ENCODE measurements at regions not wholly inside any gene's neighbourhood (a gene's known extent, or its start where the extent isn't known, plus 50 kb on each side); places are given as distances from the start of the nearest gene placed in this dataset.

GRCh38 chr3:194866236-194866635 lies 180.6 kb downstream of the FAM43A start:
- no peak for TF ChIP-seq POLR2A (IDR thresholded peaks at IDR 0.05; ENCODE audit: low read depth, low read length)
- no peak for TF ChIP-seq POLR2AphosphoS5 (IDR thresholded peaks at IDR 0.05; ENCODE audit: low read depth, low read length)
- no peak for TF ChIP-seq TAF1 (IDR thresholded peaks at IDR 0.05; ENCODE audit: borderline replicate concordance, low read depth, low read length)
